Thyroid gland (tissue), 4 donors: ENCODE measurements at regions not wholly inside any gene's neighbourhood (a gene's known extent, or its start where the extent isn't known, plus 50 kb on each side); places are given as distances from the start of the nearest gene placed in this dataset.

Source experiments
- POLR2A ChIP-seq, 2 donors: fragments of 450-650 bp; IDR thresholded peaks; one replicate each; pipeline ENCODE4 v1.6.1; 2017; ENCODE audit warnings: antibody characterized with exemption in 2 of 2, mild to moderate bottlenecking in 2 of 2, moderate library complexity in 1 of 2
- TF ChIP-seq, protein P1 (sequence below), 6 experiments: fragments of 200-600 bp in 3 of 6; fragments of 450-650 bp in 3 of 6; sonication (generic) in 3 of 6; IDR thresholded peaks; one replicate each; pipeline ENCODE4 v1.5.1; 2016 to 2019; ENCODE audit warnings: antibody characterized with exemption in 6 of 6, mild to moderate bottlenecking in 2 of 6, inconsistent platforms in 1 of 6, moderate library complexity in 1 of 6

- TF ChIP-seq, protein P1, sequence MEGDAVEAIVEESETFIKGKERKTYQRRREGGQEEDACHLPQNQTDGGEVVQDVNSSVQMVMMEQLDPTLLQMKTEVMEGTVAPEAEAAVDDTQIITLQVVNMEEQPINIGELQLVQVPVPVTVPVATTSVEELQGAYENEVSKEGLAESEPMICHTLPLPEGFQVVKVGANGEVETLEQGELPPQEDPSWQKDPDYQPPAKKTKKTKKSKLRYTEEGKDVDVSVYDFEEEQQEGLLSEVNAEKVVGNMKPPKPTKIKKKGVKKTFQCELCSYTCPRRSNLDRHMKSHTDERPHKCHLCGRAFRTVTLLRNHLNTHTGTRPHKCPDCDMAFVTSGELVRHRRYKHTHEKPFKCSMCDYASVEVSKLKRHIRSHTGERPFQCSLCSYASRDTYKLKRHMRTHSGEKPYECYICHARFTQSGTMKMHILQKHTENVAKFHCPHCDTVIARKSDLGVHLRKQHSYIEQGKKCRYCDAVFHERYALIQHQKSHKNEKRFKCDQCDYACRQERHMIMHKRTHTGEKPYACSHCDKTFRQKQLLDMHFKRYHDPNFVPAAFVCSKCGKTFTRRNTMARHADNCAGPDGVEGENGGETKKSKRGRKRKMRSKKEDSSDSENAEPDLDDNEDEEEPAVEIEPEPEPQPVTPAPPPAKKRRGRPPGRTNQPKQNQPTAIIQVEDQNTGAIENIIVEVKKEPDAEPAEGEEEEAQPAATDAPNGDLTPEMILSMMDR (IDR thresholded peaks at IDR 0.05) = no peak
- no peak for TF ChIP-seq POLR2A (IDR thresholded peaks at IDR 0.05)
Observed at GRCh38 chr11:81840380-81840779, 893.3 kb downstream of the FAM181B start.
